GM10266 (cell line): ENCODE measurements at regions not wholly inside any gene's neighbourhood (a gene's known extent, or its start where the extent isn't known, plus 50 kb on each side); places are given as distances from the start of the nearest gene placed in this dataset.

Experiments used
- DNase-seq: peaks from one replicate; pipeline ENCODE4 v3.0.0; 2012; ENCODE audit errors: extremely low spot score
- CTCF ChIP-seq: IDR thresholded peaks from 2 replicates; pipeline ENCODE4 v1.5.1; 2012; ENCODE audit warnings: mild to moderate bottlenecking, low read depth; ENCODE audit not compliant: control insufficient read depth, insufficient read depth; ENCODE audit errors: missing control alignments

GRCh38 chr1:4549930-4550329 lies 104.5 kb upstream of the AJAP1 start:
- DNase-seq, result no peak
- no peak for TF ChIP-seq CTCF

GRCh38 chr1:4550941-4551340 lies 103.5 kb upstream of the AJAP1 start:
- no peak for TF ChIP-seq CTCF
- no peak for DNase-seq

- no peak for TF ChIP-seq CTCF
- no peak for DNase-seq
These were observed 102.7 kb upstream of the AJAP1 start for GRCh38 chr1:4551706-4552105.

GRCh38 chr1:4553761-4554160 lies 100.6 kb upstream of the AJAP1 start:
- no peak for TF ChIP-seq CTCF

GRCh38 chr1:4554271-4554865 lies 100.0 kb upstream of the AJAP1 start:
- DNase-seq, result no peak
- TF ChIP-seq CTCF, result no peak

More at GRCh38 chr1:4553761-4554160, 100.6 kb upstream of the AJAP1 start:
- DNase-seq, result no peak

- DNase-seq, result no peak
- TF ChIP-seq CTCF, result no peak
These were observed 96.5 kb upstream of the AJAP1 start for GRCh38 chr1:4557949-4558348.

GRCh38 chr1:4561205-4561604 lies 93.2 kb upstream of the AJAP1 start:
- TF ChIP-seq CTCF, result no peak
- DNase-seq, result no peak
